Common myeloid progenitor, CD34-positive (primary cell): ENCODE measurements at regions not wholly inside any gene's neighbourhood (a gene's known extent, or its start where the extent isn't known, plus 50 kb on each side); places are given as distances from the start of the nearest gene placed in this dataset.

Source experiments
- CTCF ChIA-PET: fragments of 350-600 bp; sonication (Branson Sonifier 250); formaldehyde crosslinking; loops from one replicate; lab custom pipeline; 2021; ENCODE audit warnings: antibody characterized with exemption; lab: Charles Lee
- POLR2A ChIA-PET: fragments of 350-600 bp; sonication (Branson Sonifier 250); formaldehyde crosslinking; loops from one replicate; lab custom pipeline; 2021; ENCODE audit warnings: antibody characterized with exemption; lab: Charles Lee
- DNase-seq, 3 donors: peaks; one replicate each; pipeline versions ENCODE4 v3.0.0 to v3.0.0-alpha.2; 2013
- H3K27ac ChIP-seq, 2 experiments: 1 replicate in 1 of 2; 2 replicates in 1 of 2; pipeline ENCODE4 v1.7.0; 2013; ENCODE audit warnings: inconsistent platforms in 2 of 2, low read length in 2 of 2, mild to moderate bottlenecking in 2 of 2, low read depth in 1 of 2, moderate library complexity in 1 of 2; ENCODE audit not compliant: severe bottlenecking in 2 of 2, insufficient read depth in 1 of 2, poor library complexity in 1 of 2
- H3K27me3 ChIP-seq, 5 experiments: replicated peaks in 2 of 5; 1 replicate in 3 of 5; 2 replicates in 2 of 5; pipeline versions ENCODE4 v1.6.1 to v1.7.0; 2013; ENCODE audit warnings: low read length in 4 of 5, mild to moderate bottlenecking in 2 of 5, moderate library complexity in 2 of 5, inconsistent platforms in 1 of 5; ENCODE audit not compliant: insufficient read depth in 5 of 5, control insufficient read depth in 4 of 5
- H3K36me3 ChIP-seq, 4 experiments: 1 replicate in 2 of 4; 2 replicates in 2 of 4; pipeline versions ENCODE4 v1.6.1 to v1.7.0; 2013; ENCODE audit warnings: low read length in 3 of 4, control low read depth in 1 of 4, mild to moderate bottlenecking in 1 of 4; ENCODE audit not compliant: control insufficient read depth in 4 of 4, insufficient read depth in 4 of 4
- H3K4me1 ChIP-seq, 4 experiments: 1 replicate in 3 of 4; 2 replicates in 1 of 4; pipeline versions ENCODE4 v1.6.1 to v1.7.1; 2013; ENCODE audit warnings: low read length in 3 of 4, mild to moderate bottlenecking in 3 of 4, control low read depth in 1 of 4, inconsistent platforms in 1 of 4, moderate library complexity in 1 of 4; ENCODE audit not compliant: control insufficient read depth in 4 of 4, insufficient read depth in 4 of 4; ENCODE audit errors: control extremely low read depth in 1 of 4
- H3K4me3 ChIP-seq, 7 experiments: 1 replicate in 4 of 7; 2 replicates in 3 of 7; pipeline versions ENCODE4 v1.5.1 to v1.7.0; 2013; ENCODE audit warnings: mild to moderate bottlenecking in 7 of 7, low read length in 6 of 7, moderate library complexity in 6 of 7, inconsistent platforms in 2 of 7, low read depth in 2 of 7, control low read depth in 1 of 7; ENCODE audit not compliant: insufficient read depth in 4 of 7, control insufficient read depth in 1 of 7; ENCODE audit errors: extremely low read depth in 1 of 7
- H3K9me3 ChIP-seq, 5 experiments: 1 replicate in 4 of 5; 2 replicates in 1 of 5; pipeline versions ENCODE4 v1.6.1 to v1.7.1; 2013; ENCODE audit warnings: low read length in 4 of 5, mild to moderate bottlenecking in 2 of 5, inconsistent platforms in 1 of 5, low read depth in 1 of 5, moderate library complexity in 1 of 5; ENCODE audit not compliant: control insufficient read depth in 4 of 5, insufficient read depth in 2 of 5; ENCODE audit errors: control extremely low read depth in 1 of 5
- WGBS: methylation state at CpG from one replicate; pipeline ENCODE4 v1.1.5; 2013; ENCODE audit not compliant: insufficient coverage; 5-methylcytosine and 5-hydroxymethylcytosine counted together

GRCh38 chr1:222399197-222399596 is 148.7 kb downstream of the HHIPL2 start:
- POLR2A ChIA-PET, result no interaction called here
- no peaks in the 10 kb centered on the region for H3K36me3 ChIP-seq
- DNase-seq, result no peak
- H3K9me3 ChIP-seq, result peaks cover 0 to 2% (median 0%) of the 10 kb centered on the region in 5 experiments
- CTCF ChIA-PET, result no interaction called here
- H3K27me3 ChIP-seq, result no peaks in the 10 kb centered on the region
- no peak overlapping the region for H3K27ac ChIP-seq
- H3K4me3 ChIP-seq, result no peak overlapping the region
- no peaks in the 10 kb centered on the region for H3K4me1 ChIP-seq

GRCh38 chr1:222394224-222394623 is 153.7 kb downstream of the HHIPL2 start:
- H3K4me1 ChIP-seq, result no peaks in the 10 kb centered on the region
- no peak overlapping the region for H3K4me3 ChIP-seq
- H3K36me3 ChIP-seq, result no peaks in the 10 kb centered on the region
- H3K9me3 ChIP-seq, result peaks cover 0 to 2% (median 0%) of the 10 kb centered on the region in 5 experiments
- no peak overlapping the region for H3K27ac ChIP-seq
- POLR2A ChIA-PET, result no interaction called here
- no peaks in the 10 kb centered on the region for H3K27me3 ChIP-seq
- DNase-seq, result no peak
- WGBS, result 100% methylated on average over 1 of the region's 1 CpG
- CTCF ChIA-PET, result no interaction called here

GRCh38 chr1:222392556-222392955 is 155.3 kb downstream of the HHIPL2 start:
- ChIA-PET CTCF (no interaction called here), POLR2A (interaction anchor here (0.7 kb wide), 1 partner anchor 177 kb away, joined by 3 read pairs; no protein-coding TSS in a partner anchor)
- H3K27me3 ChIP-seq, result no peaks in the 10 kb centered on the region
- no peaks in the 10 kb centered on the region for H3K4me1 ChIP-seq
- 93% methylated on average over 2 of the region's 3 CpGs for WGBS
- H3K27ac ChIP-seq, result no peak overlapping the region
- H3K36me3 ChIP-seq, result no peaks in the 10 kb centered on the region
- DNase-seq, result no peak
- H3K4me3 ChIP-seq, result no peak overlapping the region
- H3K9me3 ChIP-seq, result no peaks in the 10 kb centered on the region

GRCh38 chr1:222390181-222390580 is 157.7 kb downstream of the HHIPL2 start:
- WGBS, result 93% methylated on average over 2 of the region's 2 CpGs
- POLR2A ChIA-PET, result no interaction called here
- no peaks in the 10 kb centered on the region for H3K9me3 ChIP-seq
- no peaks in the 10 kb centered on the region for H3K36me3 ChIP-seq
- no peak for DNase-seq
- H3K4me3 ChIP-seq, result no peak overlapping the region
- H3K27ac ChIP-seq, result no peak overlapping the region
- no peaks in the 10 kb centered on the region for H3K27me3 ChIP-seq
- H3K4me1 ChIP-seq, result no peaks in the 10 kb centered on the region
- CTCF ChIA-PET, result no interaction called here

GRCh38 chr1:222387007-222387814 is 160.7 kb downstream of the HHIPL2 start:
- Histone ChIP-seq H3K27me3 (no peaks in the 10 kb centered on the region), H3K4me3 (no peak overlapping the region), H3K4me1 (no peaks in the 10 kb centered on the region), H3K27ac (no peak overlapping the region), H3K9me3 (peaks cover 0 to 2% (median 0%) of the 10 kb centered on the region in 5 experiments), H3K36me3 (no peaks in the 10 kb centered on the region)
- CTCF ChIA-PET, result no interaction called here
- POLR2A ChIA-PET, result no interaction called here
- 100% methylated on average over 5 of the region's 8 CpGs for WGBS
- no peak for DNase-seq

GRCh38 chr1:222385955-222386354 is 161.9 kb downstream of the HHIPL2 start:
- no peaks in the 10 kb centered on the region for H3K4me1 ChIP-seq
- H3K27ac ChIP-seq, result no peak overlapping the region
- DNase-seq, result no peak
- H3K4me3 ChIP-seq, result no peak overlapping the region
- no peaks in the 10 kb centered on the region for H3K36me3 ChIP-seq
- H3K27me3 ChIP-seq, result no peaks in the 10 kb centered on the region
- H3K9me3 ChIP-seq, result peaks cover 0 to 2% (median 0%) of the 10 kb centered on the region in 5 experiments
- CTCF ChIA-PET, result no interaction called here
- POLR2A ChIA-PET, result interaction anchor here (0.6 kb wide), 1 partner anchor 94 kb away, joined by 3 read pairs; no protein-coding TSS in a partner anchor
- WGBS, result 86% methylated on average over 1 of the region's 1 CpG

GRCh38 chr1:222385262-222385661 is 162.6 kb downstream of the HHIPL2 start:
- no peak for DNase-seq
- POLR2A ChIA-PET, result no interaction called here
- H3K27me3 ChIP-seq, result no peaks in the 10 kb centered on the region
- H3K27ac ChIP-seq, result no peak overlapping the region
- H3K4me3 ChIP-seq, result no peak overlapping the region
- H3K36me3 ChIP-seq, result no peaks in the 10 kb centered on the region
- peaks cover 0 to 5% (median 0%) of the 10 kb centered on the region in 5 experiments for H3K9me3 ChIP-seq
- CTCF ChIA-PET, result no interaction called here
- H3K4me1 ChIP-seq, result no peaks in the 10 kb centered on the region
